Esophagus squamous epithelium (tissue), 5 donors: ENCODE measurements at regions not wholly inside any gene's neighbourhood (a gene's known extent, or its start where the extent isn't known, plus 50 kb on each side); places are given as distances from the start of the nearest gene placed in this dataset.
A peak's percentile ranks its signal among the peaks of the same experiment; 100 is the strongest.

ENCODE experiments used
- DNase-seq: peaks from one replicate; lab custom pipeline; 2025; lab: John Stamatoyannopoulos, UW
- H3K27ac ChIP-seq, 4 donors: fragments of 200-600 bp; sonication (generic); one replicate each; pipeline ENCODE4 v1.5.1; 2016 to 2019; ENCODE audit warnings: mild to moderate bottlenecking in 1 of 4
- H3K27me3 ChIP-seq, 4 donors: fragments of 200-600 bp; sonication (generic); 1 replicate in 3 of 4; 2 replicates in 1 of 4; pipeline versions ENCODE4 v1.5.1 to v1.6.0; 2017 to 2021; ENCODE audit warnings: antibody characterized with exemption in 1 of 4
- H3K36me3 ChIP-seq, 3 donors: fragments of 200-600 bp; sonication (generic); one replicate each; pipeline ENCODE4 v1.5.1; 2016 to 2019
- H3K4me1 ChIP-seq, 3 donors: fragments of 200-600 bp; sonication (generic); one replicate each; pipeline ENCODE4 v1.5.1; 2017 to 2019
- H3K4me3 ChIP-seq, 4 donors: fragments of 200-600 bp; sonication (generic); 1 replicate in 3 of 4; 2 replicates in 1 of 4; pipeline ENCODE4 v1.5.1; 2016 to 2019; ENCODE audit warnings: mild to moderate bottlenecking in 2 of 4, moderate library complexity in 1 of 4
- H3K9me3 ChIP-seq, 3 donors: fragments of 200-600 bp; sonication (generic); one replicate each; pipeline ENCODE4 v1.5.1; 2016 to 2019
- POLR2A ChIP-seq, 4 donors: fragments of 450-650 bp; IDR thresholded peaks; one replicate each; pipeline ENCODE4 v1.6.1; 2017; ENCODE audit warnings: antibody characterized with exemption in 4 of 4, mild to moderate bottlenecking in 4 of 4, moderate library complexity in 3 of 4
- WGBS, 2 donors: methylation state at CpG; one replicate each; pipeline ENCODE4 v1.1.5; 2018; 5-methylcytosine and 5-hydroxymethylcytosine counted together
- intact Hi-C: fragments of 100-400 bp; cut with DNase I; formaldehyde crosslinking; loops from one replicate; pipeline ENCODE4 v1.15.0; 2022
- TF ChIP-seq, protein P1 (sequence below), 6 experiments: fragments of 450-650 bp in 4 of 6; fragments of 200-600 bp in 2 of 6; sonication (generic) in 2 of 6; IDR thresholded peaks; one replicate each; pipeline ENCODE4 v1.5.1; 2016 to 2019; ENCODE audit warnings: antibody characterized with exemption in 6 of 6, mild to moderate bottlenecking in 4 of 6, moderate library complexity in 4 of 6
- donor health status: DM: yes; HTN: yes; CAD: no.

DNA sequence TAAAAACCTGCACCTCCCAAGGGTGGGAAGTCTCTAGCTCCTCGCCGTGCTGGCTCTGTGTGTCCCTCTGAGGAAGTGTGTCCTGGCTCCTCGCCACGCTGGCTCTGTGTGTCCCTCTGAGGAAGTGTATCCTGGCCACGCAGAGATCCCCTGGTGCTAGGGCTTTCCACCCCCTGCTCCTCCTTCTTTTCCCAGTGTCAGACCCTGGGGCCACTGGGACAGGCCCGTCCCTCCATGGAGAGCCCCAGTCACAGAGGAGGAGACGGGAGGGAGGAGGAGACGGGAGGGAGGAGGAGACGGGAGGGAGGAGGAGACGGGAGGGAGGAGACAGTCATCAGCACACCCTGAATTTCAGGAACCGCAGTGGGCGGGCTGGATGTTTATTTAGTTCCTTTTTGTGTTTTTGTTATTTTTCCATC lies 53.8 kb upstream of the HGFAC start:
- intact Hi-C loops: no loop called here
- Histone ChIP-seq H3K4me1 (peaks cover 26 to 93% (median 63%) of the 10 kb centered on the region in 3 donors), H3K4me3 (peak overlapping the region; percentile 41 to 65 (median 56)), H3K36me3 (no peaks in the 10 kb centered on the region), H3K27ac (peak overlapping the region; percentile 89 to 99 (median 98)), H3K27me3 (no peaks in the 10 kb centered on the region), H3K9me3 (no peaks in the 10 kb centered on the region)
- DNase-seq: peak; percentile 33
- TF ChIP-seq, protein P1, sequence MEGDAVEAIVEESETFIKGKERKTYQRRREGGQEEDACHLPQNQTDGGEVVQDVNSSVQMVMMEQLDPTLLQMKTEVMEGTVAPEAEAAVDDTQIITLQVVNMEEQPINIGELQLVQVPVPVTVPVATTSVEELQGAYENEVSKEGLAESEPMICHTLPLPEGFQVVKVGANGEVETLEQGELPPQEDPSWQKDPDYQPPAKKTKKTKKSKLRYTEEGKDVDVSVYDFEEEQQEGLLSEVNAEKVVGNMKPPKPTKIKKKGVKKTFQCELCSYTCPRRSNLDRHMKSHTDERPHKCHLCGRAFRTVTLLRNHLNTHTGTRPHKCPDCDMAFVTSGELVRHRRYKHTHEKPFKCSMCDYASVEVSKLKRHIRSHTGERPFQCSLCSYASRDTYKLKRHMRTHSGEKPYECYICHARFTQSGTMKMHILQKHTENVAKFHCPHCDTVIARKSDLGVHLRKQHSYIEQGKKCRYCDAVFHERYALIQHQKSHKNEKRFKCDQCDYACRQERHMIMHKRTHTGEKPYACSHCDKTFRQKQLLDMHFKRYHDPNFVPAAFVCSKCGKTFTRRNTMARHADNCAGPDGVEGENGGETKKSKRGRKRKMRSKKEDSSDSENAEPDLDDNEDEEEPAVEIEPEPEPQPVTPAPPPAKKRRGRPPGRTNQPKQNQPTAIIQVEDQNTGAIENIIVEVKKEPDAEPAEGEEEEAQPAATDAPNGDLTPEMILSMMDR (IDR thresholded peaks at IDR 0.05): no peak
- peak in 2 of 4 donors; percentile 26 to 54 for TF ChIP-seq POLR2A (IDR thresholded peaks at IDR 0.05)
- WGBS, 2 donors: 3 to 4% methylated on average over 8 to 9 of the region's 12 CpGs

DNA sequence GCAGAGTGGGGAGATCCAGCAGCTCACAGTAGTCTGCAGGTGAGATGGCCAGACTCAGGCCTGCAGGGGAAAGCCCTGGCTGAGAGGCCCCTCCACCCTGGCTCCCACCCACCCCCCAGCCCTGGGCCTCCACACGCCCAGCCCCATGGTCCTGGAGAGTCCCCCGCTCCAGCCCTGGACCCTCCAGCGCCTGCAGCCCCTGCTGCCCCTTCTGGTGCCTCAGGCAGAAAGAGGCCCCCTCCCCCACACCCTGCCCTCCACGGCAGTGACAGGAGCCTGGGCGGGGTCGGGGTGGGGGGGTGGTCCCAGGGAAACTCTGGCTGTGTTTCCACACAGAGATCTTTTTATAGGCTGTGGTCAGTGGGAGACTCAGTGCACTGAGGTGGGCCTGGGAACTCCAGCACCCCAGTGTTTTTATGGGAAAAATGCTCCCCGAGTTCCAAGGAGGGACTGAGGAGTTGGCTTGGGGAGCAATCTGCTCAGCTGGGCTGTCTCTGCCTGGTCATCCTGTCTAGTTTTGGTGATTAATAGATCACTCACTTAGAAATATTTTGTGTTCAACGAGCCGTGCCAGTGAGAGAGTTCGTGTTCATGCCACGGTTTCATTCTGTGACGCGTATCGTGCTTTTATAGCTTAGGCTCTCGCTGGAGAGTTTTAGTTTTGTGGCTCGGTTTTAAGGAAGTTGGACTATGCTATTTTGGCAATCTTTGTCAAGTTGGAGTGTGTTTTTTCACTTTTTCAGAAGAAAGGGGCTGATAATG lies 53.1 kb upstream of the HGFAC start:
- peaks cover 26 to 91% (median 63%) of the 10 kb centered on the region in 3 donors for H3K4me1 ChIP-seq
- no peaks in the 10 kb centered on the region for H3K27me3 ChIP-seq
- TF ChIP-seq POLR2A (IDR thresholded peaks at IDR 0.05): peak in 1 of 4 donors; percentile 25
- TF ChIP-seq, protein P1 (IDR thresholded peaks at IDR 0.05): no peak
- H3K4me3 ChIP-seq: peak overlapping the region; percentile 41 to 65 (median 56)
- intact Hi-C loops: no loop called here
- 11 to 14% methylated on average over 10 of the region's 16 CpGs for WGBS, 2 donors
- H3K36me3 ChIP-seq: peaks cover 0 to 6% (median 0%) of the 10 kb centered on the region in 3 donors
- H3K9me3 ChIP-seq: no peaks in the 10 kb centered on the region
- no peak for DNase-seq
- peak overlapping the region; percentile 89 to 99 (median 98) for H3K27ac ChIP-seq

GRCh38 chr4:3389233-3390215 lies 52.2 kb upstream of the HGFAC start:
- Histone ChIP-seq H3K27me3 (no peaks in the 10 kb centered on the region), H3K4me3 (peak overlapping the region; percentile 41 to 65 (median 56)), H3K4me1 (peaks cover 26 to 83% (median 57%) of the 10 kb centered on the region in 3 donors), H3K9me3 (no peaks in the 10 kb centered on the region), H3K27ac (peak overlapping the region; percentile 89 to 99 (median 98)), H3K36me3 (peaks cover 0 to 14% (median 0%) of the 10 kb centered on the region in 3 donors)
- 61 to 66% methylated on average over 25 to 29 of the region's 32 CpGs for WGBS, 2 donors
- intact Hi-C loops: no loop called here
- DNase-seq: no peak
- TF ChIP-seq POLR2A (IDR thresholded peaks at IDR 0.05): no peak
- TF ChIP-seq, protein P1 (IDR thresholded peaks at IDR 0.05): no peak

GRCh38 chr4:3390288-3390811 lies 51.4 kb upstream of the HGFAC start:
- intact Hi-C loops: no loop called here
- Histone ChIP-seq H3K27me3 (no peaks in the 10 kb centered on the region), H3K4me3 (peak overlapping the region in 3 of 4 donors; percentile 29 to 57 (median 56)), H3K9me3 (no peaks in the 10 kb centered on the region), H3K36me3 (peaks cover 0 to 23% (median 0%) of the 10 kb centered on the region in 3 donors), H3K27ac (peak overlapping the region; percentile 89 to 99 (median 98)), H3K4me1 (peaks cover 20 to 75% (median 52%) of the 10 kb centered on the region in 3 donors)
- TF ChIP-seq, protein P1 (IDR thresholded peaks at IDR 0.05): peak in 1 of 6 experiments; percentile 5
- TF ChIP-seq POLR2A (IDR thresholded peaks at IDR 0.05): peak in 1 of 4 donors; percentile 39
- WGBS, 2 donors: 43 to 46% methylated on average over 6 to 7 of the region's 24 CpGs
- DNase-seq: no peak
